Tongue (tissue), 1 donor: ENCODE measurements at regions not wholly inside any gene's neighbourhood (a gene's known extent, or its start where the extent isn't known, plus 50 kb on each side); places are given as distances from the start of the nearest gene placed in this dataset.
A peak's percentile ranks its signal among the peaks of the same experiment; 100 is the strongest.
"Not testable (repeated sequence)": the region's sequence is repeated elsewhere in the genome, so short reads cannot be mapped to it uniquely, and the experiment has no call there.

ENCODE experiments used
- DNase-seq: peaks from one replicate; pipeline ENCODE4 v3.0.0-alpha.2; 2015

DNA sequence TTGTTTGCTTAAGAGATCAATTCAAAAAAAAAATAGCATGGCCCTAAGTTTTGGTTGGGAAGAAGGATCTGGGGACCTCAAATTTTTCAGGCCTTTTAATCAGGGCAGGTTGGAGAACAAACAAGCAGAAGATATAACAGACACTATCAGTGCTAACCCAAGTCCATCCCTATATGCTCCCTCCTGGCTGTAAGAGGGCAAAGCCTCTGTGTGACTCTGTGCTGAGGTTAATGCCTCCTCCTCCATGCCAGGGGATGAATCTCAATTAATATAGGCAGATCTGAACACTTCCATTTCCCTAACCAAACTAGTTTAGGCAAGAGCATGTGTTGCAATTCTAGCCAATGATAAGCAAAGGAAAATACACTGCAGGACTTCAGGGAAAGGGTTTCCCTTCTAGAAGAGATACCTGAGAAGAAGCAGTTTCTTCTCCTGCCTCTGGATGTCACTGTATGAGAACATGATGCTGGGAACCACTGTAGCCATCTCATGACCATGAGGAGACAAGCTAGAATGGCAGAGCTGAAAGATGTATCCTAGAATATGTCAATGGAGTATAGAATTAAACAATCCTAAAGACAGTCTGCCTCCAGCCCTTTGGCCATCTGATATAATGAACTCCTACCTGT lies 76.0 kb downstream of the CHD9NB start:
- peak; percentile 11 for DNase-seq

DNA sequence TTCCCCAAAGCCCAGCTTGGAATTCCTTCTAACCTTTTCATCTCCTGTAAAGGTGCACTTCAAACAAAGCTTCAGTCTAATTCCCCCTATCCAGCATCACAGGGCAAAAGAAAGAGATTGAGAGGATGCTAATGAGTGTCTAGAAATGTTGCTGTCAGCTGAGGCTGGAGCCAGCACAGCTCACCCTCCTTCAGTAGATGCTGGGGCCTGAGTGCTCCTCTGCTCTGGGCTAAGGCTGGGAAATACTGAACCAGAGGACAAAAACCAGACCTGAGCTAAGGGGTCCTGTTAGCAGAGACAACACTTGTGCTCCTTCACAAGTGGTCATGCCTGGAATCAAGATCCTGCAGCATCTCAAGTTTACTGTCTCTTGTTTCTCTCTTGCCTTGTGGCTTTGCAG lies 85.0 kb downstream of the CHD9NB start:
- no peak for DNase-seq

GRCh38 chr16:52964290-52964689 lies 88.4 kb downstream of the CHD9NB start:
- DNase-seq = no peak

GRCh38 chr16:52963855-52964242 lies 88.8 kb downstream of the CHD9NB start:
- no peak for DNase-seq

DNA sequence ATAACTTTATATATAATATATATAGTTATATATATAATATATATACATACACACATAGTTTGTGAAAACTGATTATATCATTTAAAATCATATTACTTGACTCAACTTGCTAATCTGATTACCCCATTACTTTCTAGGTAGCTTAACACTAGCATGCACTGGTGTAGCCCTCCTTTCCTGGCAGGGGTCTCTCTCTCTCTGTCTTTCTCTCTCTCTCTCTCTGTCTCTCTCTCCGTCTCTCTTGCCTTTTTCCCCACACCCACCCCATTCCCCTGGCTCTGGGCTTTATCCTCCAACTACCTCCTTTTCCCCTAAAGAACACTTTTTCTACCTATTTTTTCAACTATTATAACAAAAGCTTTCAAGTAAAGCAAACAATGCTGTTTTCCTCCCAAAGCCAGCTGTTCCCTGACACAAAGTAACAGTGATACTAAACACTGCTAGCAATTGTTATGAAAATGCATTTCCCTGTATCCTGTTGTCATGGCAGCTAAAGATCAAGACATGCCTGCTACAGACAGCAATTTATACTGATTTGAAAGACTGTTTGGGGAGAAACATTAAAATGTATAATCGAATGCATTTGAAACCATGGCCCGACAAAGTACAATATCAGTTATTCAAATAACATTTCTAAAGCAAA lies 89.4 kb downstream of the CHD9NB start:
- peak; percentile 70 for DNase-seq

- no peak for DNase-seq
Measured at GRCh38 chr16:52958951-52959350, 93.7 kb downstream of the CHD9NB start.

DNA sequence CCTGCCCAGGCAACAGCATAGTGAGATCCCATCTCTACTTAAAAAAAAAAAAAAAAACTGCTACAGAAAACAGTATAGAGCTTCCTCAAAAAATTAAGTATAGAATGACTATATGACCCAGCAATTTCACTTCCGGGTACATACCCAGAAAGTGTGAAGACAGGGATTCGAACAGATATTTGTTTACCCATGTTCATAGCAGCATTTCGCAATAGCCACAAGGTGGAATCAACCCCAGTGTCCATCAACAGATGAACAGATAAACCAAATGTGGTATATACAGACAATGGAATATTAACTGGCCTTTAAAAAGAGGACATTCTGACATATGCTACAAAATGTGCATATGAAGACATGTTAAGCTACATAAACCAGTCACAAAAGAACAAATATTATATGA lies 95.5 kb downstream of the CHD9NB start:
- no peak for DNase-seq

GRCh38 chr16:52956044-52956443 lies 96.7 kb downstream of the CHD9NB start:
- DNase-seq = no peak

- no peak for DNase-seq
Measured at GRCh38 chr16:52953215-52953614, 99.5 kb downstream of the CHD9NB start.

GRCh38 chr16:52948946-52949345 lies 103.8 kb downstream of the CHD9NB start:
- no peak for DNase-seq

GRCh38 chr16:52932321-52932720 lies 120.4 kb downstream of the CHD9NB start:
- DNase-seq = no peak

DNA sequence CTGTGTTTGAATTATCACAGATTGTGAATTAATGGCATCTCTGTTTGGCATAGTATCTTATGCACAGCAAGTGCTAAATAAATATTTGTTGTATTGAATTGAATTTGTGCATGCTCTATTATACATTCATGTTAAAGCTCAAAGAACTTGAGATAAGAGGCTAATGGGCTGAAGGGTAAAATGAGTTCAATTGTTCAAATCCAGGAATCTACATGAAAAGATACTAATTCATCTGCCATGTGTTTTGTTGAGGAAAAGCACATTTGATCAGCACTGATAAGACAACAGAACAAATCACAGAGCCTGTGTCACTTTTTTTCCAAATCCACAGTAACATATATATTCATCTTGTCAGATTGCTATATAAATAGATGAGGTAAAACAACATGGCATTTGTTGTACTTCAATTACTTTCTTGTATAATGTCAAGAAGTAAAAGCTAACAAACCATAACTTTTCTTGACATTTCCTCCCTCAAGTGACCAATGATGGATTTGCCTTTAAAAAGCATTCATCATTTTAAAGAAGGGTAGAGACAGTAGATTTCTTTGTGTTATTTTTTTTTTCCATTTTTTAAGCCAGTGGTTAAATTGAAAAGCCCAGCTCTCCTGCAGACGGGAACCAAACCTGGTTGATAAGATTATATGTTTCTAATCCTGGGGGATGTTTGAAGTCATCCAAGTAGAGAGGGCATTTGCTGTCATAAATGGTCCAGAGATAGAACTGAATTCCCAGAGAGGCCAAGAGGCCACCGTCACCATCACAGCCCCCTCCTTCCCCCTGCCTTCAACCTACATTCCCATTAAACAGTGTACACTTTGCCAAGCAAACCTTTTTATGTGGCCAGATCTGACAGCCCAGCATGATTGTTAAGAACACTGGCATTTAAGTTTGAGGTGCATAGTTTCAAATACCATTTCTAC lies 123.0 kb downstream of the CHD9NB start:
- DNase-seq = no peak

- no peak for DNase-seq
Measured at GRCh38 chr16:52928955-52929354, 123.7 kb downstream of the CHD9NB start.

DNA sequence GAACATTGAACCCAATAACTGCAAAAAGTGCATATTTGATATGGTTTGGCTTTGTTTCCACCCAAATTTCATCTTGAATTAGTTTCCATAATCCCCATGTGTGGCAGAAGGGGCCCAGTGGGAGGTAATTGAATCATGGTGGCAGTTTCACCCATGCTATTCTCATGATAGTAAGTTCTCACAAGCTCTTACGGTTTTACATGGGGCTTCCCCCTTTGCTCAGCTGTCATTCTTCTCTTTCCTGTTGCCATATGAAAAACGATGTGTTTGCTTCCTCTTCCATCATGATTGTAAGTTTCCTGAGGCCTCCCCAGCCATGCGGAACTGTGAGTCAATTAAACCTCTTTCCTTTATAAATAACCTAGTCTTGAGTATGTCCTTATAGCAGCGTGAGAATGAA lies 127.6 kb downstream of the CHD9NB start:
- DNase-seq = no peak

- no peak for DNase-seq
Measured at GRCh38 chr16:52924162-52924561, 128.5 kb downstream of the CHD9NB start.

GRCh38 chr16:52921104-52921503 lies 131.6 kb downstream of the CHD9NB start:
- DNase-seq = no peak

- no peak for DNase-seq
Measured at GRCh38 chr16:52920331-52920730, 132.4 kb downstream of the CHD9NB start.

DNA sequence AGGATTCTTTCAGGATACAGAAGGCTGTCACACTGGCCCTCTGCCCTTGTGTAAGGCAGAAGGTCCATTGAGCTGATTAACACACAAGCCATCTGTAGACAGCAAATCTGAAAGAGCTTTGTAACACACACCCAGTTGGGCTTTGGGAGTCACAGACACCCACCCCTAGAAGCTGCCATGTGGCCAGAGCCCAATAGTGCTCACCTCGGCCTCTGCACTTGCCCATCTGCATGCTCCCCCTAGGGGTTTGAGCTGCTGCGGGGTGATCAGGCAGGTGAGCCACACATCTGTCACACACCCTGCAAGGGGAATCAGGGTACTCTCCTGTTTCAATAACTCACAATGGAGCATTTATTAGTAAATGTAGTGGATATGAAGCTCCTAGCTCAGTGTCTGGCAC lies 138.3 kb downstream of the CHD9NB start:
- DNase-seq = no peak

GRCh38 chr16:52912565-52913173 lies 140.0 kb downstream of the CHD9NB start:
- DNase-seq = peak; percentile 85

DNA sequence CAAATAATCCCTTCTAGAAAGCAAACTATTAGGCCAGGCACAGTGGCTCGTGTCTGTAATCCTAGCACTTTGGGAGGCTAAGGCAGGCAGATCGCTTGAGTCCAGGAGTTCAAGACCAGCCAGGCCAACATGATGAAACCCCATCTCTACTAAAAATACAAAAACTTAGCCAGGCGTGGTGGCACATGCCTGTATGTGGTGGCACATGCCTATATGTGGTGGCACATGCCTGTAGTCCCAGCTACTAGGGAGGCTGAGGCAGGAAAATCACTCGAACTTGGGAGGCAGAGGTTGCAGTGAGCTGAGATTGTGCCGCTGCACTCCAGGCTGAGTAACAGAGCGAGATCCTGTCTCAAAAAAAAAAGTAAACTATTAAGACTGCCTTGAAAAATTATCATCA lies 144.6 kb downstream of the CHD9NB start:
- DNase-seq = not testable (repeated sequence)

GRCh38 chr16:52906281-52906680 lies 146.4 kb downstream of the CHD9NB start:
- DNase-seq = no peak

GRCh38 chr16:52896478-52897164 lies 156.1 kb downstream of the CHD9NB start:
- no peak for DNase-seq
